ENCODE measurements at regions not wholly inside any gene's neighbourhood (a gene's known extent, or its start where the extent isn't known, plus 50 kb on each side); places are given as distances from the start of the nearest gene placed in this dataset.
"Not testable (repeated sequence)": the region's sequence is repeated elsewhere in the genome, so short reads cannot be mapped to it uniquely, and the experiment has no call there.

- DNase-seq: no peak
These were observed 2138.5 kb upstream of the PCDH20 start for GRCh38 chr13:63554157-63554556.

DNA sequence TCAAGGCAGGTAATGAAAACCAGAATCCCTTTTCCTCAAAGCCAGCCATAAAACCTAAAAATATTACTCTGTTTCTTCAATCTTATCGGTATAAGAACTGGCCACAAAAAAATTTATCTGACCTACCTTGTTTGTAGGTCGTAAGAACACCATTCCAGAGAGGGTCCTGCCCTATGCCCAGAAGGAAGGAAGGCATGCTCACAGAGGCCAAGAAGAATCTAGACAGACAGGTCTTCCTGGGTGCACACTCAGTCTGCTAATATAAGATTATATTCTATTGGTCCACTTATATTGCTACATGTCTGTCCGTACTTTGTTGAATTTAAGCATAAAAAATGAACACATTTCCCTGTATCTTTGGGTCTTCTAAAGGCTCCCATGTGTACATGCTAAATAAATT, 2136.1 kb upstream of the PCDH20 start:
- no peak for DNase-seq

DNA sequence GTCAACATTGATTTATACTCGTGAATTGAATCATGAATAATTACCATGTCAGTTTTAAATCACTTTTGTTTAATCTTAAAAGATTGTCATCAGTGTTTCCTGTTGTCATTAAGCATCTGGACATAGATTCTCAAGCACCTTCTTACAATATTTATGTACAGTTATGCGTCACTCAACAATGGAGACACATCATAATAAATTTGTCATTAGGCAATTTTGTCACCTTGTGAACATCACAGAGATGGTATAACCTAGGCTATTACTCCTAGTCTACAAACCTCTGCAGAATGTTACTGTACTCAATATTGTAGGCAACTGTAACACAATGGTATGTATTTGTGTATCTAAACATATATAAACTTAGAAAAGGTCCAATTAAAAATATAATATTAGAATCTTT, 2130.9 kb upstream of the PCDH20 start:
- DNase-seq: no peak

DNA sequence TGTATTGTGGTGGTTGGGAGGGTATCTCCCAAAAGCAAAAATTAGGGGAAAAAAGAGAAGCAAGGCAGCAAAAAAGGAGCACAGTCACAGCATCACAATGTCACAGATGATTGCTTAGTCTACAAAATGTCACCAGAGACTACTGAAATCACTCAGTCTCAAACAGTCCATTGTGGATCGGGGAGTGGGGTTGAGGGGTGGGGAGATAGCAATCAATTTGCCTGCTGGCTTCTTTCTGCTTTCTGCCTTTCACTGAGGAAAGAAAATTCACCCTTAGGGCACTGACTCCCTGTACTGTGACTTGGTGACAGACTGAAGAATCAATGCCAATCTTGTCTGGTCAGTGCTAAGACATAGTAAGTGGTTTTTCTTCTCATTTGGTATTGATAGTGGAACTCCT, 2127.1 kb upstream of the PCDH20 start:
- no peak for DNase-seq

GRCh38 chr13:63541336-63541735, 2125.7 kb upstream of the PCDH20 start:
- DNase-seq: no peak

- no peak for DNase-seq
These were observed 2124.4 kb upstream of the PCDH20 start for GRCh38 chr13:63540061-63540460.

DNA sequence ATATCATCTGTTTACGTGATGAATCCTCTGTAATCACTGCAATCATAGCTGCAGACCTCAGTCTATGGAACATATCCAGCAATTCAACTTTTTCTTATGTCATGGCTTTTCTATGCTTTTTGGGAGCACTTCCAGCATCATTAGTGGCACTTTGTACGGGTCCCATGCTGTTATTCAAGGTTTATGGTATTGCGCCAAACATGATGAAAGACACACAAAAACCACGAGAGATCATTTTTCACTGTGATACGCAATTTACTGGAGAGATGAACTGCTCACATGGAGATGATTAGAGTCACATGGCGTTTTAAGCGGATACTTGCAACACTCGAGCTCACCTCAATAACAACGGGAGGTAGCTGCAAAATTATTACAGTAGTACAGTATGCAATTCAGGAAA, 2101.7 kb upstream of the PCDH20 start:
- DNase-seq: no peak

DNA sequence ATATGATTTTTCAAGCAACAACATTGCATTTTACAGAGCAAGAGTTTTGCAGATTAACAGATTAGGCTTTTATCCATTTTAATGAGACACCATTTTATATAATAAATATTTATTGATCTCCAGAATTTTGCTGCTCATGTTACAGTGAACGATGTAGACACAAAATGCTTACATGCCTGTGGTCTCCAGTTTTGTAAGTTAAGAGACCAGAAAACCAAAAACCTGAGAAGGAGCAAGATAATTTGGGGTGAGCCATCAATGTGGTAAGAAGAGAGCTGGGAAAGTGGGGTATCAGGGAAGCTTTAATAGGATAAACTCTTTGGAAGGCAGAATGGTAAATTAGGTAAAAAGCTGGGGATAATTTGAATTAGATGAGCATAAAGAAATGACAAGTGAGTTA, 2100.5 kb upstream of the PCDH20 start:
- no peak for DNase-seq

DNA sequence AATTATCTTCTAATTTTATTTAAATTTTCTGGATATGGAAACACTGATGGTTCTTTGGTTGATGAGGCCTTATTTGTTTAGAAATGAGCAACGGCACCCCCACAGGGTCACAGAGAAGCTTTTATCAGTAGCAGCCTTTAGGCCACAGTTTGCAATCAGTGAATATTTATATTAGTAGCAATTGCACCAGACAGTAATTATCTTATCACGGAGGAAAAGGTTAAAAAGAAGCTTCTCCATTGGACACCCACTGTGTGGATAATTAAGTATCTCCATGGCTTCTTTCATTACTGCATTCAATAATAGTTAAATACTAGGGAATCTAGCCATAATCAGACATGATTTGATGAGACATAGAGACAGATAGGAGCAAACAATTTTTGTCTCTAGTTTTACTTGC, 2099.2 kb upstream of the PCDH20 start:
- DNase-seq: no peak

DNA sequence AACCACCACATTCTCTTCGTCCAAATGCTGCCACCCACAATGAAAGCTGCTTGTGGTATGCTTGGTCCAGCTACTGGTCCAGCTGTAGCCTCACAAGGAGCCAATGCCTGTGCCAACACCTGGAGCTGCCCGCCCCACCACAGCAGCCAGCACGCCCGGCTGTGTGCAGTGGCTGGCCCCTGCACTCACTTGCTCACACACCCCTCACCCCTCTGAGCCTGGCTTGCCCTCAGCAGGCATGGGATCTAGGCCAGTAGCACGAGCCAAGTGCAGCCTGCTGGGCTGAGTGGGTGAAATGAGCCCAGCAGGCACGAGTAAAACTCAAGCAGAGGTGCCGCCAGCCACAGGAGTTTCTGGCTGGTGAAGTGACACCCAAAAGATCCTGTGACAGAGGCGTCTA, 2096.4 kb upstream of the PCDH20 start:
- DNase-seq: no peak

DNA sequence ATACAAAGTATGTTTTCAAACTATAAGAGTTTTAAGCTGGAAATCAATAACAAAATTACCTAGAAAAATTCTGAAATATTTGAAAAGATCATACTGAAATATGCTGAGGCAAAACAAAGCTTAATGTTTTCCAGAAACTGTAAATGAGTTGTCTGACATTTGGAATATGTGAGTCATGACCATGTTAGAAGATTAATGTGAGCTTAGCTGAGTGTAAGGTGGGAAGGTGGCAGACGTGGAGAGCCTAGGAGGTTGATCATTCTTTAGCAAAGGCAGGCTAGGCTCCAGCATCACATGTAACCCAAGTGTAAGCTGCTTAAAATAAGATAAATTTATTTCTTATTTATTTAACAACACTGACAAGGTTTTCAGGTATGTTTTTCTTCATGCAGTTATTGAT, 2086.1 kb upstream of the PCDH20 start:
- DNase-seq: no peak

GRCh38 chr13:63497601-63498000, 2082.0 kb upstream of the PCDH20 start:
- DNase-seq: no peak

DNA sequence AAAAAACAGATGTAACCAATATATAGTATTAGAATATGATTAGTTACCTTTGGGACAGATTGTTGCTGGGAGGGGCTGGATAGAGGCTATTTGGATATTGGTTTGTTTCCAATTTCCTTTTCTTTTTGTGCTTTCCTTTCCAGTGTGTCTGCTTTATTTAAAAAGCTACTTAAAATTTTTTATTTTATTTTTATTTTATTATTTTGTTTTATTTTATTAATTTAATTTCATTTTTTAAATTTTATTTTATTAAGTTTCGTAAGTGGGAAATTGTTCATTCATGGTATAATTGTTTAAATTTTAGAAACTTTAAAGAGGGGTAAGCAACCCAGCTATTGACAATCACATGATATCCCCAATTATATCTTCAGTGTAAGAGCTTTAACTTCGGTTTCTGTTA, 2077.0 kb upstream of the PCDH20 start:
- no peak for DNase-seq

DNA sequence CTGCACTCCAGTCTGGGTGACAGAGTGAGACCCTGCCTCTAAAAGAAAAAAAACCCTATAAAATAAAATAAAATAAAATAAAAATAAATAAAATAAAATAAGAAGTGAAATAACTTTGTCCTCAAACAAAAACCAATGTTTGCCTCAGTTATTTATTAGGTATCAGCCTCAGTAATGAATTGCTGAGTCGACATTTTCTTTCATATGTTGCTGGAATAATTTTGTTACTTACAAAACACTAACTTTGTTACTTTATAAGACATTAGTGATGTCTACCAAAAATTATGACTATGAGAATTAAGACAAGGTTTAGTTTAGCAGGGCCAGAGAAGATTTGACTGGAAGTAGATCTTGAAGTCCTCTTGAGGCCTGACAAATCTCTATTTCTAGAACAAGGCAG, 2074.5 kb upstream of the PCDH20 start:
- DNase-seq: no peak

DNA sequence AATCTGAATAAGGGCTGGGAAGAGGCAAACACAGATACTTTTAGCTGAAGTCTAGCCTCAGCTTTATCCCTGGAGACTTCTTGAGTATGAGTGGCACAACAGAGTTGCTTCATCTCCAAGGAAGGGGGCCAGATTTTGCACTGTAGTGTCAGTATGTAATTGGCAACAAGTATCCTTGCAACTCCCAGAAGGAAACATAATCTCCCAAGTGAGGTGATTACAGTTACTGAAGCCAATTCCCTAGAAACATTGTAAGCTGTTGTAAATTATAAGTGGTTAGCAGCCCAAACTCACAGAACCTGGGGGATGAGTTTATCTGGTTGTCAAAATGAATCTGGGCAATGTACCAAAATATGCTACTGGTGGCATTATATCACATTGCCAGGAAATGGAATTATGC, 2065.7 kb upstream of the PCDH20 start:
- no peak for DNase-seq

GRCh38 chr13:63472711-63473110, 2057.1 kb upstream of the PCDH20 start:
- DNase-seq: no peak

- DNase-seq: no peak
These were observed 2048.3 kb upstream of the PCDH20 start for GRCh38 chr13:63463782-63464610.

- no peak for DNase-seq
These were observed 2044.9 kb upstream of the PCDH20 start for GRCh38 chr13:63460462-63461090.

DNA sequence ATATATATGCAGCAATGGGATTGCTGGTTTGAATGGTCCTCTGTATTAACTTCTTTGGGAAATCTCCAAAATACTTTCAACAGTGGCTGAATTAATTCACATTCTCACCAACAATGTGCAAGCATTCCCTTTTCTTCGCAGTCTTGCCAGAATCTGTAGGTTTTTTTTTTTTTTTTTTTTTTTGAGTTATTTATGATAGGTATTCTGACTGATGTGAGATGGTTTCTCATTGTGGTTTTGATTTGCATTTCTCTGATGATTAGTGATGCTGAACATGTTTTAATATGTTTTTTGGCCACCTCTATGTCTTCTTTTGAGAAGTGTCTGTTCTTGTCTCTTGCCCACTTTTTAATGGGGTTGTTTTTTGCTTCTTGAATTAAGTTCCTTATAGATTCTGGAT, 2041.5 kb upstream of the PCDH20 start:
- no peak for DNase-seq

GRCh38 chr13:63455938-63456337, 2040.3 kb upstream of the PCDH20 start:
- DNase-seq: no peak

GRCh38 chr13:63449550-63449949, 2033.9 kb upstream of the PCDH20 start:
- DNase-seq: no peak

- no peak for DNase-seq
These were observed 2033.0 kb upstream of the PCDH20 start for GRCh38 chr13:63448692-63449091.

DNA sequence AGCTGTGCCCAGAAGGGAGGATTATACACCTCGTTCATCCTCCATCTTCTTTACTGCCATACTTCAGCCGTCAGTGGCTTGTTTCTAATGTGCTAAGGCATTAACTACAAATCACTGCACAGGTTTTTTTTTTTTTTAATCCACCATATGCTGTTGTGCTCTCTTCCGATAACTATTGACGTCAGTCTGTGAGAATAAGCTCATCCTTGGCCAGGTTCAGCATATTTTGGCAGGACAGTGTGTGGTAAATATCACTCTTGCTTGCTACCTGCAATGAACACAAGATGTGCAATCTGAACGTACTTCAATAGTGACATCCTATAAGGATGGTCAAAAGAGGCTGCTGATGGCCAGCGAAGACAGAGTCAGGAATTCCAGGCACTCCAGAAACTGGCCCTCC, 2030.7 kb upstream of the PCDH20 start:
- DNase-seq: no peak

DNA sequence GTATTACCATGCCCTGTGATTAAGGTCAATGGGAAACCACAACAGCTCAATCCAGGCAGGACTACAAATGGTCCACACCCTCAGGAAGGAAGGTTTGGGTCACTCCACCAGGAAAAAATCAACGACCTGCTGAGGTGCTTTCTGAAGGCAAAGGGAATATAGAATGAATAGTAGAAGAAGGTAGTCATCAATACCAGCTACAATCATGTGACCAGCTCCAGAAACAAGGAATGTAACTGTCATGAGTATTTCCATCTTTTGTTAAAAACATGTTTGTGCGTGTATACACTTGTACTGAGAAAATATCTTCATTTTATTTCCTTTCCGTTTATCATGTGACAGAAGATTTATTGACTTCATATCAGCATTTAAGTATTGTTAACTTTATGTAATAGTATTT, 2028.6 kb upstream of the PCDH20 start:
- not testable (repeated sequence) for DNase-seq

- no peak for DNase-seq
These were observed 2023.3 kb upstream of the PCDH20 start for GRCh38 chr13:63438951-63439350.

All from stimulated activated CD4-positive, alpha-beta T cell treated with anti-CD3 and anti-CD28 coated beads, Interleukin-15, amount 100 ng/mL, for 24 hours (primary cell).